SU-DHL-6 (cell line): ENCODE measurements at regions not wholly inside any gene's neighbourhood (a gene's known extent, or its start where the extent isn't known, plus 50 kb on each side); places are given as distances from the start of the nearest gene placed in this dataset.

Experiments used
- H2AFZ ChIP-seq: fragments of 200-600 bp; sonication (generic); 2 replicates; pipeline ENCODE4 v1.6.1; 2014; ENCODE audit warnings: low read depth, mild to moderate bottlenecking, moderate library complexity, mixed read lengths, antibody characterized with exemption, low read length; ENCODE audit not compliant: severe bottlenecking
- H3F3A ChIP-seq: fragments of 200-600 bp; shearing (Covaris generic); 2 replicates; pipeline ENCODE4 v1.6.0; 2016; ENCODE audit warnings: antibody characterized with exemption, mild to moderate bottlenecking; ENCODE audit not compliant: insufficient read depth
- H3K27ac ChIP-seq: fragments of 200-600 bp; sonication (generic); 2 replicates; pipeline ENCODE4 v1.5.1; 2016; ENCODE audit warnings: low read depth, mild to moderate bottlenecking, low read length, moderate library complexity, mixed read lengths
- H3K27me3 ChIP-seq: fragments of 200-600 bp; sonication (generic), shearing (Covaris generic); 2 replicates; pipeline ENCODE4 v1.6.0; 2014; ENCODE audit warnings: mild to moderate bottlenecking, low read length
- H3K36me3 ChIP-seq: fragments of 200-600 bp; sonication (generic); 2 replicates; pipeline ENCODE4 v1.6.1; 2014; ENCODE audit warnings: mild to moderate bottlenecking, low read length, mixed read lengths
- H3K4me2 ChIP-seq: fragments of 300-600, 200-600 bp; shearing (Covaris generic), sonication (generic); 2 replicates; pipeline ENCODE4 v1.6.0; 2014; ENCODE audit warnings: low read length, low read depth, mild to moderate bottlenecking; ENCODE audit not compliant: poor library complexity, severe bottlenecking
- H3K4me3 ChIP-seq: fragments of 200-600 bp; sonication (generic); 2 replicates; pipeline ENCODE4 v1.5.1; 2014; ENCODE audit warnings: antibody characterized with exemption, low read length, mild to moderate bottlenecking, mixed read lengths; ENCODE audit not compliant: insufficient read depth, poor library complexity, severe bottlenecking
- H3K79me2 ChIP-seq: fragments of 200-600 bp; sonication (generic); 2 replicates; pipeline ENCODE4 v1.6.1; 2014; ENCODE audit warnings: mild to moderate bottlenecking, low read length, moderate library complexity; ENCODE audit not compliant: insufficient read depth
- H3K9ac ChIP-seq: fragments of 200-600 bp; sonication (generic); 2 replicates; pipeline ENCODE4 v1.7.0; 2014; ENCODE audit warnings: mild to moderate bottlenecking, low read length
- H3K9me2 ChIP-seq: fragments of 200-600 bp; sonication (generic); replicated peaks from 2 replicates; pipeline ENCODE4 v1.6.1; 2014; ENCODE audit warnings: low read length; ENCODE audit not compliant: insufficient read depth
- H3K9me3 ChIP-seq: fragments of 200-600 bp; sonication (generic); 2 replicates; pipeline ENCODE4 v1.6.1; 2014; ENCODE audit warnings: low read length, mixed read lengths; ENCODE audit not compliant: insufficient read depth
- H4K20me1 ChIP-seq: fragments of 200-600 bp; sonication (generic); 2 replicates; pipeline ENCODE4 v1.6.1; 2014; ENCODE audit warnings: low read depth, mild to moderate bottlenecking, antibody characterized with exemption, low read length, moderate library complexity, mixed read lengths
- EZH2phosphoT487 ChIP-seq: fragments of 200-600 bp; sonication (generic), shearing (Covaris generic); conservative IDR thresholded peaks from 2 replicates; pipeline ENCODE4 v1.6.1; 2018; ENCODE audit warnings: mild to moderate bottlenecking, antibody characterized with exemption, low read length, moderate library complexity, mixed read lengths
- TF ChIP-seq, protein P1 (sequence below): fragments of 200-600 bp; sonication (generic); IDR thresholded peaks from one replicate; pipeline ENCODE4 v1.5.1; 2017; ENCODE audit warnings: antibody characterized with exemption, mild to moderate bottlenecking, low read length, moderate library complexity; ENCODE audit not compliant: insufficient read depth, poor library complexity, severe bottlenecking

DNA sequence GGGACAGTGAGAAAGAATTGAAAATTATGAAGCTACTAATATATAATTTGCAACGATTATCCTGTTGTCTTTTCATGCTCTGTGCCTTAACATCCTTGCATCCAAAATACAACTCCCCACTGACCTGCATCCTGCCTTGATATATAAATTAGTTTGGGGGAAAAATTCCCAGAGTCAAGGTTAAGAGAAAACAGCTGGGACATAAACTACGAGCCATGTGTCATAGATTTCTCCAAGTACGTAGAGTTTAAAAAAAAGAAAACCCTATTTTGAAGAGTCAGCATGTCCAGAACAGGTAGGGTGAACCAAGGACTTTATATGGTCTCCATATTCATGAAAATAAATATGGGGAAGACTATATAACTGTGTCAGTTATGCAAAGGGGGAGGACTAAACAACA is 123.8 kb upstream of the MARCKS start:
- H3K9me3 ChIP-seq, result no peaks in the 10 kb centered on the region
- H3K36me3 ChIP-seq, result no peaks in the 10 kb centered on the region
- H4K20me1 ChIP-seq, result no peaks in the 10 kb centered on the region
- no peaks in the 10 kb centered on the region for H3K79me2 ChIP-seq
- H3K4me3 ChIP-seq, result no peak overlapping the region
- no peaks in the 10 kb centered on the region for H3F3A ChIP-seq
- TF ChIP-seq EZH2phosphoT487, result no peak
- TF ChIP-seq, protein P1, sequence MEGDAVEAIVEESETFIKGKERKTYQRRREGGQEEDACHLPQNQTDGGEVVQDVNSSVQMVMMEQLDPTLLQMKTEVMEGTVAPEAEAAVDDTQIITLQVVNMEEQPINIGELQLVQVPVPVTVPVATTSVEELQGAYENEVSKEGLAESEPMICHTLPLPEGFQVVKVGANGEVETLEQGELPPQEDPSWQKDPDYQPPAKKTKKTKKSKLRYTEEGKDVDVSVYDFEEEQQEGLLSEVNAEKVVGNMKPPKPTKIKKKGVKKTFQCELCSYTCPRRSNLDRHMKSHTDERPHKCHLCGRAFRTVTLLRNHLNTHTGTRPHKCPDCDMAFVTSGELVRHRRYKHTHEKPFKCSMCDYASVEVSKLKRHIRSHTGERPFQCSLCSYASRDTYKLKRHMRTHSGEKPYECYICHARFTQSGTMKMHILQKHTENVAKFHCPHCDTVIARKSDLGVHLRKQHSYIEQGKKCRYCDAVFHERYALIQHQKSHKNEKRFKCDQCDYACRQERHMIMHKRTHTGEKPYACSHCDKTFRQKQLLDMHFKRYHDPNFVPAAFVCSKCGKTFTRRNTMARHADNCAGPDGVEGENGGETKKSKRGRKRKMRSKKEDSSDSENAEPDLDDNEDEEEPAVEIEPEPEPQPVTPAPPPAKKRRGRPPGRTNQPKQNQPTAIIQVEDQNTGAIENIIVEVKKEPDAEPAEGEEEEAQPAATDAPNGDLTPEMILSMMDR, result no peak
- H3K9me2 ChIP-seq, result no peaks in the 10 kb centered on the region
- H3K9ac ChIP-seq, result no peak overlapping the region
- no peak overlapping the region for H3K4me2 ChIP-seq
- no peaks in the 10 kb centered on the region for H3K27me3 ChIP-seq
- H2AFZ ChIP-seq, result no peak overlapping the region
- no peak overlapping the region for H3K27ac ChIP-seq

- TF ChIP-seq, protein P1, result no peak
- TF ChIP-seq EZH2phosphoT487, result no peak
- H3K9ac ChIP-seq, result no peak overlapping the region
- H2AFZ ChIP-seq, result no peak overlapping the region
- H3K27ac ChIP-seq, result no peak overlapping the region
- no peaks in the 10 kb centered on the region for H3F3A ChIP-seq
- no peak overlapping the region for H3K4me2 ChIP-seq
- no peaks in the 10 kb centered on the region for H3K9me3 ChIP-seq
- H3K36me3 ChIP-seq, result no peaks in the 10 kb centered on the region
- H3K4me3 ChIP-seq, result no peak overlapping the region
- H3K27me3 ChIP-seq, result no peaks in the 10 kb centered on the region
- no peaks in the 10 kb centered on the region for H3K79me2 ChIP-seq
- no peaks in the 10 kb centered on the region for H3K9me2 ChIP-seq
- no peaks in the 10 kb centered on the region for H4K20me1 ChIP-seq
These were observed 122.2 kb upstream of the MARCKS start for GRCh38 chr6:113734982-113735381.

GRCh38 chr6:113735491-113735890 is 121.7 kb upstream of the MARCKS start:
- H3K27me3 ChIP-seq, result no peaks in the 10 kb centered on the region
- no peak overlapping the region for H3K9ac ChIP-seq
- H3K36me3 ChIP-seq, result no peaks in the 10 kb centered on the region
- no peak overlapping the region for H3K27ac ChIP-seq
- H3K9me3 ChIP-seq, result no peaks in the 10 kb centered on the region
- no peak overlapping the region for H3K4me2 ChIP-seq
- TF ChIP-seq, protein P1, result no peak
- no peak for TF ChIP-seq EZH2phosphoT487
- H3K9me2 ChIP-seq, result no peaks in the 10 kb centered on the region
- H3K79me2 ChIP-seq, result no peaks in the 10 kb centered on the region
- no peak overlapping the region for H3K4me3 ChIP-seq
- no peaks in the 10 kb centered on the region for H4K20me1 ChIP-seq
- no peaks in the 10 kb centered on the region for H3F3A ChIP-seq
- H2AFZ ChIP-seq, result no peak overlapping the region
